CD4-positive, alpha-beta T cell treated with Interleukin-4 for 1 hour (primary cell): ENCODE measurements at regions not wholly inside any gene's neighbourhood (a gene's known extent, or its start where the extent isn't known, plus 50 kb on each side); places are given as distances from the start of the nearest gene placed in this dataset.
"Not testable (repeated sequence)": the region's sequence is repeated elsewhere in the genome, so short reads cannot be mapped to it uniquely, and the experiment has no call there.

Source experiments
- DNase-seq, 2 donors: peaks; one replicate each; pipeline ENCODE4 v3.0.0-alpha.2; 2020 to 2022

- no peak for DNase-seq
Observed at GRCh38 chrX:128582036-128582435, 529.8 kb upstream of the ACTRT1 start.

GRCh38 chrX:128581615-128582014 lies 529.4 kb upstream of the ACTRT1 start:
- no peak for DNase-seq

GRCh38 chrX:128543114-128543513 lies 490.9 kb upstream of the ACTRT1 start:
- DNase-seq = no peak

- DNase-seq = no peak
Observed at GRCh38 chrX:128518508-128518907, 466.3 kb upstream of the ACTRT1 start.

GRCh38 chrX:128517691-128518090 lies 465.5 kb upstream of the ACTRT1 start:
- no peak for DNase-seq

GRCh38 chrX:128504496-128504895 lies 452.3 kb upstream of the ACTRT1 start:
- no peak for DNase-seq

GRCh38 chrX:128464116-128464515 lies 411.9 kb upstream of the ACTRT1 start:
- no peak for DNase-seq

- no peak for DNase-seq
Observed at GRCh38 chrX:128460835-128461234, 408.6 kb upstream of the ACTRT1 start.

- no peak for DNase-seq
Observed at GRCh38 chrX:128458888-128459287, 406.7 kb upstream of the ACTRT1 start.

- no peak for DNase-seq
Observed at GRCh38 chrX:128457674-128458073, 405.5 kb upstream of the ACTRT1 start.

- no peak for DNase-seq
Observed at GRCh38 chrX:128439159-128439558, 387.0 kb upstream of the ACTRT1 start.

- DNase-seq = no peak
Observed at GRCh38 chrX:128438082-128438481, 385.9 kb upstream of the ACTRT1 start.

GRCh38 chrX:128436397-128437103 lies 384.3 kb upstream of the ACTRT1 start:
- DNase-seq = no peak

- DNase-seq = no peak
Observed at GRCh38 chrX:128425546-128425945, 373.3 kb upstream of the ACTRT1 start.

- no peak for DNase-seq
Observed at GRCh38 chrX:128408842-128409241, 356.6 kb upstream of the ACTRT1 start.

GRCh38 chrX:128396601-128397000 lies 344.4 kb upstream of the ACTRT1 start:
- DNase-seq = no peak

- not testable (repeated sequence) for DNase-seq
Observed at GRCh38 chrX:128383846-128384245, 331.6 kb upstream of the ACTRT1 start.

GRCh38 chrX:128365492-128365891 lies 313.3 kb upstream of the ACTRT1 start:
- DNase-seq = no peak

GRCh38 chrX:128335671-128336070 lies 283.5 kb upstream of the ACTRT1 start:
- no peak for DNase-seq

GRCh38 chrX:128334821-128335220 lies 282.6 kb upstream of the ACTRT1 start:
- no peak for DNase-seq

GRCh38 chrX:128310912-128311311 lies 258.7 kb upstream of the ACTRT1 start:
- DNase-seq = no peak

- no peak for DNase-seq
Observed at GRCh38 chrX:128309311-128309710, 257.1 kb upstream of the ACTRT1 start.

- no peak for DNase-seq
Observed at GRCh38 chrX:128294198-128294597, 242.0 kb upstream of the ACTRT1 start.

- no peak for DNase-seq
Observed at GRCh38 chrX:128287693-128288092, 235.5 kb upstream of the ACTRT1 start.

GRCh38 chrX:128250621-128251020 lies 198.4 kb upstream of the ACTRT1 start:
- no peak for DNase-seq
